GM18499 (cell line): ENCODE measurements at regions not wholly inside any gene's neighbourhood (a gene's known extent, or its start where the extent isn't known, plus 50 kb on each side); places are given as distances from the start of the nearest gene placed in this dataset.
"Not testable (repeated sequence)": the region's sequence is repeated elsewhere in the genome, so short reads cannot be mapped to it uniquely, and the experiment has no call there.

Experiments used
- ATAC-seq: cut with Tn5 transposase; IDR thresholded peaks from one replicate; pipeline ENCODE4 v1.9.1; 2021; ENCODE audit warnings: moderate number of reproducible peaks; ENCODE audit not compliant: insufficient read depth, unreplicated experiment

- no peak for ATAC-seq
Measured at GRCh38 chr10:124156524-124157260, 63.3 kb upstream of the CHST15 start.

- ATAC-seq, result no peak
Measured at GRCh38 chr10:124155781-124156435, 62.5 kb upstream of the CHST15 start.

GRCh38 chr10:124153023-124153826, 59.8 kb upstream of the CHST15 start:
- ATAC-seq, result no peak

GRCh38 chr10:124152139-124153022, 59.0 kb upstream of the CHST15 start:
- no peak for ATAC-seq

GRCh38 chr10:124151466-124152095, 58.2 kb upstream of the CHST15 start:
- no peak for ATAC-seq

- no peak for ATAC-seq
Measured at GRCh38 chr10:124150807-124151417, 57.5 kb upstream of the CHST15 start.

GRCh38 chr10:124150189-124150806, 56.9 kb upstream of the CHST15 start:
- no peak for ATAC-seq

GRCh38 chr10:124149189-124150042, 56.0 kb upstream of the CHST15 start:
- ATAC-seq, result no peak

GRCh38 chr10:124148509-124149188, 55.3 kb upstream of the CHST15 start:
- not testable (repeated sequence) for ATAC-seq

GRCh38 chr10:124146483-124146882, 53.1 kb upstream of the CHST15 start:
- ATAC-seq, result no peak

- ATAC-seq, result no peak
Measured at GRCh38 chr10:124145109-124145870, 51.9 kb upstream of the CHST15 start.

GRCh38 chr10:124144536-124144935, 51.1 kb upstream of the CHST15 start:
- ATAC-seq, result no peak

- no peak for ATAC-seq
Measured at GRCh38 chr10:124143721-124144120, 50.3 kb upstream of the CHST15 start.
